HepG2 (cell line): ENCODE measurements at regions not wholly inside any gene's neighbourhood (a gene's known extent, or its start where the extent isn't known, plus 50 kb on each side); places are given as distances from the start of the nearest gene placed in this dataset.

Source experiments
- ATAC-seq: fragments of 200-7000 bp; cut with Tn5 transposase; 3 replicates; pipeline ENCODE4 v1.9.1; 2020; ENCODE audit warnings: mild to moderate bottlenecking, moderate library complexity
- BruUV-seq: library from RNA; stranded (reverse); fragments of 400-500 nt; replicated peaks from 2 replicates; lab custom pipeline; 2021; lab: Mats Ljungman, UMichigan
- CTCF ChIA-PET: fragments of 300-600 bp; formaldehyde crosslinking; extraction: SDS; loops from one replicate; lab custom pipeline; 2021; ENCODE audit warnings: low total read pairs, inconsistent platforms, low intra/inter-chr PET ratio; lab: Yijun Ruan, JAX
- POLR2A ChIA-PET: fragments of 350-600 bp; sonication (Branson Sonifier 250); formaldehyde crosslinking; loops from one replicate; lab custom pipeline; 2020; ENCODE audit warnings: antibody characterized with exemption, inconsistent platforms; lab: Yijun Ruan, JAX
- DNase-seq: peaks from one replicate; pipeline ENCODE4 v3.0.0-alpha.2; 2015; ENCODE audit warnings: low spot score
- FAIRE-seq: peaks from 3 replicates; lab custom pipeline; 2011; peaks lifted over from hg19 to GRCh38; lab: Jason Lieb, UNC
- H2AFZ ChIP-seq: one replicate; pipeline ENCODE4 v1.6.1; 2011; ENCODE audit warnings: low read length, inconsistent platforms
- H3K27ac ChIP-seq: fragments of 300-600 bp; 3 replicates; pipeline ENCODE4 v1.8.0; 2011; ENCODE audit warnings: mixed run types, mild to moderate bottlenecking, mixed read lengths, low read length, inconsistent platforms; ENCODE audit not compliant: insufficient read depth; ENCODE audit errors: extremely low read length
- H3K27me3 ChIP-seq, 2 experiments: fragments of 200-600 bp in 1 of 2; 2 replicates in 1 of 2; 3 replicates in 1 of 2; pipeline versions ENCODE4 v1.6.0 to v1.8.0; 2011; ENCODE audit warnings: low read length in 2 of 2, mild to moderate bottlenecking in 2 of 2, moderate library complexity in 2 of 2, inconsistent platforms in 1 of 2; ENCODE audit not compliant: insufficient read depth in 2 of 2, control insufficient read depth in 1 of 2
- H3K36me3 ChIP-seq, 2 experiments: fragments of 200-600 bp in 1 of 2; replicated peaks in 1 of 2; 2 replicates in 1 of 2; 3 replicates in 1 of 2; pipeline versions ENCODE4 v1.5.1 to v1.8.0; 2011; ENCODE audit warnings: low read length in 2 of 2, inconsistent platforms in 1 of 2; ENCODE audit not compliant: insufficient read depth in 2 of 2, control insufficient read depth in 1 of 2
- H3K4me1 ChIP-seq: 2 replicates; pipeline ENCODE4 v1.5.1; 2012; ENCODE audit warnings: low read length, inconsistent platforms; ENCODE audit not compliant: insufficient read depth
- H3K4me2 ChIP-seq: 2 replicates; pipeline ENCODE4 v1.6.0; 2011; ENCODE audit warnings: low read depth, low read length, inconsistent platforms
- H3K4me3 ChIP-seq, 3 experiments: fragments of 200-600 bp in 1 of 3; sonication (generic), shearing (Covaris generic) in 1 of 3; replicated peaks in 1 of 3; 2 replicates each; pipeline ENCODE4 v1.5.1; 2011 to 2016; ENCODE audit warnings: low read length in 3 of 3, inconsistent platforms in 2 of 3, low read depth in 2 of 3, mild to moderate bottlenecking in 2 of 3, control low read depth in 1 of 3, mixed read lengths in 1 of 3; ENCODE audit not compliant: insufficient read depth in 1 of 3
- H3K79me2 ChIP-seq: one replicate; pipeline ENCODE4 v1.6.1; 2011; ENCODE audit warnings: low read length, inconsistent platforms; ENCODE audit not compliant: insufficient read depth
- H3K9ac ChIP-seq: 2 replicates; pipeline ENCODE4 v1.6.0; 2011; ENCODE audit warnings: mild to moderate bottlenecking, low read depth, low read length, inconsistent platforms; ENCODE audit not compliant: insufficient read depth
- H3K9me3 ChIP-seq: 2 replicates; pipeline ENCODE4 v1.5.1; 2012; ENCODE audit warnings: mild to moderate bottlenecking, low read length
- H4K20me1 ChIP-seq: 2 replicates; pipeline ENCODE4 v1.6.0; 2011; ENCODE audit warnings: inconsistent platforms, mild to moderate bottlenecking, low read length, moderate library complexity; ENCODE audit not compliant: insufficient read depth
- ARID4A ChIP-seq: sonication (generic); formaldehyde crosslinking; IDR thresholded peaks from 2 replicates; pipeline ENCODE4 v1.5.0; 2020; ENCODE audit warnings: mild to moderate bottlenecking, missing genetic modification reagents, borderline replicate concordance
- HOXA7 ChIP-seq: sonication (generic); formaldehyde crosslinking; IDR thresholded peaks from 2 replicates; pipeline ENCODE4 v1.8.1; 2022; ENCODE audit warnings: mild to moderate bottlenecking, missing genetic modification reagents, moderate library complexity
- ISX ChIP-seq: sonication (generic); formaldehyde crosslinking; conservative IDR thresholded peaks from 2 replicates; pipeline ENCODE4 v1.5.0; 2020; ENCODE audit warnings: missing genetic modification reagents
- KLF6 ChIP-seq: IDR thresholded peaks from 2 replicates; pipeline ENCODE4 v1.8.0; 2016; ENCODE audit warnings: missing biosample characterization, missing genetic modification reagents
- SPEN ChIP-seq: sonication (generic); formaldehyde crosslinking; IDR thresholded peaks from 2 replicates; pipeline ENCODE4 v1.5.1; 2020; ENCODE audit warnings: low read depth, mild to moderate bottlenecking, missing genetic modification reagents
- TEAD3 ChIP-seq: optimal IDR thresholded peaks from 2 replicates; pipeline ENCODE3; 2016; ENCODE audit warnings: borderline replicate concordance
- WGBS: methylation state at CpG from one replicate; pipeline ENCODE4 v1.1.6; 2017; ENCODE audit warnings: low lambda C conversion rate; 5-methylcytosine and 5-hydroxymethylcytosine counted together
- in situ Hi-C: cut with HindIII; loops from 2 replicates; pipeline ENCODE4 v1.10.0; 2017; ENCODE audit warnings: low pct_unique_long_range_greater_than_20kb; ENCODE audit not compliant: extremely low pct_ligation_motif_present
- intact Hi-C: fragments of 100-400 bp; cut with micrococcal nuclease; formaldehyde crosslinking; loops from one replicate; pipeline ENCODE4 v1.10.0; 2022; ENCODE audit not compliant: unreplicated experiment

- TF ChIP-seq SPEN (CRISPR knock-in tag): no peak
These were observed 1219.8 kb upstream of the ZEB2 start (continued) for GRCh38 chr2:145739681-145740080.

DNA sequence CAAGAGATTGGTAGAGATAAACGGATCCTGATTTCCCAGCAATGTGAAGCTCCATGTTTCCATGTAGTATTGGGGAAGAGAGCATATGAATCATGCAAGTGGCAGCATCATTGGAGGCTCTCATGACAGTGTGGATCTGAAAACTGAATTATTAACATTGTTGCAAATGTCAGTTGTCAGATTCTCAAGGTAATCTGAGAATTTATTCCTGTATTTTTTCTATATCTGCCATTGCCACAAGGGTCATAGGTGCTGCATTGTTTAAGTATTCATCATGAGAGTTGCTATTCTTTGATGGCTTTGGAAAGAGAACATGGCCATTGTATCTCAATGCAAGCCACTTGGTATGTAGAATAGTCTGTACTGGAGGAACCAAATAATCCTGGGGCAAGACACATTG is 1217.0 kb upstream of the ZEB2 start:
- Histone ChIP-seq H3K79me2 (no peaks in the 10 kb centered on the region), H3K27me3 (no peaks in the 10 kb centered on the region), H3K4me1 (no peaks in the 10 kb centered on the region), H3K27ac (no peak overlapping the region), H3K36me3 (no peaks in the 10 kb centered on the region), H2AFZ (no peak overlapping the region)
- WGBS: 3% methylated on average over 1 of the region's 1 CpG
- in situ Hi-C loops: no loop called here
- ChIA-PET CTCF (no interaction called here), POLR2A (no interaction called here)
- BruUV-seq: no TSS peak
- FAIRE-seq: no peak
- DNase-seq: no peak
- no peak for TF ChIP-seq HOXA7
- TF ChIP-seq TEAD3 (CRISPR knock-in tag): no peak
- TF ChIP-seq KLF6: no peak
- no peak for TF ChIP-seq ARID4A (CRISPR knock-in tag)
- no peak for TF ChIP-seq ISX (CRISPR knock-in tag)
- TF ChIP-seq, all 625 proteins: peak for 0
- no peak overlapping the region for H3K9ac ChIP-seq
- no peaks in the 10 kb centered on the region for H3K9me3 ChIP-seq
- intact Hi-C loops: no loop called here
- no peak overlapping the region for H3K4me3 ChIP-seq
- ATAC-seq: no peak
- H4K20me1 ChIP-seq: no peaks in the 10 kb centered on the region
- no peak overlapping the region for H3K4me2 ChIP-seq
